ENCODE measurements at regions not wholly inside any gene's neighbourhood (a gene's known extent, or its start where the extent isn't known, plus 50 kb on each side); places are given as distances from the start of the nearest gene placed in this dataset.

DNA sequence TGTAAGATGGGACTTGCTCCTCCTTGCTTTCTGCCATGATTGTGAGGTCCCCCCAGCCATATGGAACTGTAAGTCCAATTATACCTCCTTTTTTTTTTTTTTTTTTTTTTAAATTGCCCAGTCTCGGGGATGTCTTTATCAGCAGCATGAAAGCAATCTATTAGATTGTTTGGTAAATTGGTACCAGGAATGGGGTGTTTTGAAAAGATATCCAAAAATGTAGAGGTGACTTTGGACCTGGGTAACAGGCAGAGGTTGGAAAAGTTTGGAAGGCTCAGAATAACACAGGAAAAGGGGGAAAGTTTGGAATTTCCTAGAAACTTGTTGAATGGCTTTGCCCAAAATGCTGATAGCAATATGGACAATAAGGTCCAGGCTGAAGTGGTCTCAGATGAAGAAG, 545.8 kb upstream of the ALCAM start:
- DNase-seq = no peak

DNA sequence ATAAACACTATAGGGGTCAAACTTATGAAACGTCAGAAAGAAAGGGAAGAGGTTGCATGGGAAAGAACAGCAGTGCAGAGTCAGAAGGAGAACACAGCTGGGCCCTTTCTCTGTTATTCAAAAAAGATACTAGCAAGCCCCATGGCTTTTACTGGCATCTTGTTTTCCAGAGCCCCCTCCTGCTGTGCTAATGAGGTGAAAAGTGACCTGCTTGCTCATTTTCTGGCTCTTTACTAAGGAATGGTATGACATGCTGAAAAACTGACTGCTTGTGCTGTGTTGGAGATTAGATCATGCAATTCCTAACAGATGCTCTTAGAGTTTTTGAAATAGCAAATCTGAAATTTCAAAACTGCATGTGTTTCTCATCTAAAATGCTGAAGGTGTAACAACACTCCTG, 541.6 kb upstream of the ALCAM start:
- no peak for DNase-seq

- DNase-seq = no peak
These were observed 535.6 kb upstream of the ALCAM start for GRCh38 chr3:104831071-104831470.

- DNase-seq = no peak
These were observed 534.2 kb upstream of the ALCAM start for GRCh38 chr3:104832530-104832929.

- DNase-seq = no peak
These were observed 531.3 kb upstream of the ALCAM start for GRCh38 chr3:104835376-104835775.

GRCh38 chr3:104846270-104846669, 520.4 kb upstream of the ALCAM start:
- peak; percentile 15 for DNase-seq

DNA sequence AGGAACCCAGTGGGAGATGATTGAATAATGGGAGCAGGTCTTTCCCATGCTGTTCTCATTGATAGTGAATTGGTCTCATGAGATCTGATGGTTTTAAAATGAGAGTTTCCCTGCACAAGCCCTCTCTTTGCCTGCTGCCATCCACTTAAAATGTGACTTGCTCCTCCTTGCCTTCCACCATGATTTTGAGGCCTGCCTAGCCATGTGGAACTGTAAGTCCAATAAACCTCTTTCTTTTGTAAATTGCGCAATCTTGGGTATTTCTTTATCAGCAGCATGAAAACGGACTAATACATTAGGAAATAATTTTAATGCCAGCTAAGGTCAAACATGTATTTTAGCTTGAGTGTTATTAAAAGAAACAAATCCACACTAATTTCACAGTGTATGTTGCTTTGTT, 517.6 kb upstream of the ALCAM start:
- DNase-seq = no peak

GRCh38 chr3:104854468-104854867, 512.2 kb upstream of the ALCAM start:
- DNase-seq = no peak

- DNase-seq = no peak
These were observed 511.0 kb upstream of the ALCAM start for GRCh38 chr3:104855702-104856101.

DNA sequence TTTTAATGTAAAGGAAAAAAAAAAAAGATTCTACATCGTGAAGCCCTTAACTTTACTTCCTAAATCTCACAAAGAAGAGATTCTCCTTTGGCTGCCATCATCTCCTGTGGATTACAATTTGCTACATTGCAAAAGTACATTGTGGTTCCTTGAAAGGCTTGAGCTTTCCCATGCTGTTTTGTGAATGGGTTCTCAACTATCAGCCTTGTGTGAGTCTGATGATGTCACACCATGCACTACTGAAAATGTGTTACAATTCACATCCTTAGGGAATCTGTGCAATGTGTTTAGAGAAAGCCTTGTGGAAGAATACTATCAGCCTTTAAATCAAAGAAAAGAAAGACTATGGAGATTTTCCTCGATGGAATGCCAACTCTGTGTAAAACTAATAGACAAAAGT, 510.0 kb upstream of the ALCAM start:
- DNase-seq = no peak

- no peak for DNase-seq
These were observed 498.4 kb upstream of the ALCAM start for GRCh38 chr3:104868291-104868690.

DNA sequence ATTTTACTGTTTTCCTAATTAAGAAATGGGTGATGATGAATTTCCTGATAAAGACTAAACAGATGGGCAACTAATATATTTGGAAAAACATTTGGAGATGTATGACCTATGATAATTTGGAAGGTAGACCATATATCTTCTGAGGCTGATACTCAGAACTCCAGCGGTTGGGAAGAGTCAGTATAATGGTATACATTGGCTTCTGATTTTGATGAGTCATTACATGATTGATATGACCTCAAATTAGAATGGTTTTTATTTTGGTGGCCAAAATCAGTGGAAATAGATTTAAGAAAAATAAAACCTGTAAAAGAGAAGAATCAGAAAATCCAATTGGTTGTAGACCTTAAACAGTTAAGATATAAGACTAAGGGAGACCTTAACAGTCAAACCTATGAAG, 496.4 kb upstream of the ALCAM start:
- no peak for DNase-seq

DNA sequence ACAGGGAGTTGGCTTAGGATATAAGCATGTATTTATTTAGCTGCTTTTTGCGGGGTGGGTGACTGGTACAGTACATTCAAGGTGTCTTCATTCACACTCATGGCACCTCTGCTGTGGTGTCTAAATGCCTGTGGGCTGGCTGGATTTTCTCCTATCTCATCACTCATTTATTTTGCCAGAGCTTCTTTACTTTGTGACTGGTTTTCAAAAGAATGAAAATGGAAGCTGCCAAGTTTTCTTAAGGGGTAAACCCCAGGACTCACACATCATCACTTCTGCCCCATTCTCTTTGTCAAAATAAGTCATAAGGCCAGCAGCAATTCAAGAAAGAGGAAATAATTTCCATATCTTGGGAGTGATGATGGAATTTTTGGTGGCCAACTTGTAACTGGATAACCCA, 493.4 kb upstream of the ALCAM start:
- peak; percentile 27 for DNase-seq

GRCh38 chr3:104878395-104878794, 488.3 kb upstream of the ALCAM start:
- DNase-seq = no peak

DNA sequence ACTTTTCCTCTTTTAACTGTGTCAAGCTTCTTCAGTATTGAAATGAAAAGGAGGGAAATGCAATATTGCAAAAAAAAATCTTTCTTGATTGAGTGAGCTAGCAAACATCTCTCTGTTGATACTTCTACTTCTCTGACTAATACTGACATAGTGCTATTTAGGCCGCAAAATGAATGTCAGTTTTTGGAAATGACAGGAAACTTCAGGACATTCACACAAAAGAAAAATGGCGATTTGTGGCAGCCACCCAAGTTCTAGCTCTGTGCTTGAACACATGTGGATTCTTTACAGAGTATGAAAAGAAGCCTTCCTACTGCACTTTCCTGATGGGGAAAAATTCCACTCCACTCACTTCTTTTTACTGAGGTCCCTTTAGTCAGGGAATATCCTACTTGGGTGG, 486.8 kb upstream of the ALCAM start:
- DNase-seq = no peak

DNA sequence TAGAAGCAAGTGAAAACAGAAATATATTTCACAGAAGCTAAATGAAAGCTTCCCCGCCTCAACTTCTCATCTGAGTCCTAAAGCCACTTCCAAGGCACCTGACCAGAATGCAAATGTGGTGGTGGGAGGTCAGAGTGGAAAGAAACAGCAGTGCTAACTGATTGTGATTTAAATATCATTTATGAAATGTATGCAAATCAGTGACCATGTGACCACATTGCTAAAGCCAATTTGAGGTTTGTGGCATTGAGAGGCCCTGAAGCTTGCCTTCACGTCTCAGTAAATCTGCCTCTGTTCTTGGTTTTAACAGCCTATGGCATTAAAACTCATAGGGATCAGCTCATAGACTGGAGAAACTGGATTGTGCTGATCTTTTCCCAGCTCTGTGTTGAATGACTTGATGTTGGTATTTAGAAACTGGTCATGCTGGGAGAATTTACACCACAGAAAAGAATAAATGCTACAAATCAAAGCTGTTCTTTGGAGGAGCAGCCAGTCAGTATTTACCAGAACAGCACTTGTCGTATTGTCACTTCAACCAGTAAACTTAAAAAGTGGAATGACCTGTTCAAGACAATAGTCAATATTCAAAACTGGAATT, 481.4 kb upstream of the ALCAM start:
- no peak for DNase-seq

DNA sequence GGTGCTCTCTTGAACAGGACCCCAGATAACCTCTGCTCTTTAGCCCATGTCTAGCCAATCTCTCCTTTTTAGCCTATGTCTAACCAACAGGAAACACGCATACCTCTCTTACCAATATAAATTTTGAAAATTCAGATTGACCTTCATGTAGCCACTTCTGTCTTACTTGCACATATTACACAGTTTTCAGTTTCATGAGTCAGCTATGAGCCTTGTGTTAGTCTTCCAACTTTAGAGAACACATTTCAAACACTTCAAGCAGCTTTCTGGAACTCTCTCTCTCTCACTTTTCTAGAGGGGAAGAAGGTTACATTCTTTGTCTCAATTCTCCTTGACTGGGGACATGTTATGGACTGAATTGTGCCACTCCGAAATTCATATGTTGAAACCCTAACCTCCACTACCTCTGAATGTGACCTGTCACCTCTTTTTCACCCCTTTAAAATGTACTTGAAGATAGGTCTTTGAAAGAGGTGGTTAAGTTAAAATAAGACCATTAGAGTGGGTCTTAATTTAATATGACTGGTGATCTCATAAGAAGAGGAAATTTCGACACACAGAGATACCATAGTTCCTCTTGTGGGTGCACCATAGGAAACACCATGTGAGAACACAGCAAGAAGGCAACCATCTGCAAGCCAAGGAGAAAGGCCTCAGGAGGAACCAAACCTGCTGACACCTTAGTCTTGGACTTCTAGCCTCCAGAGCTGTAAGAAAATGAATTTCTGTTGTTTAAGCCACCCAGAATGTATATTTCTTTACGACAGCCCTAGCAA, 480.3 kb upstream of the ALCAM start:
- DNase-seq = no peak

DNA sequence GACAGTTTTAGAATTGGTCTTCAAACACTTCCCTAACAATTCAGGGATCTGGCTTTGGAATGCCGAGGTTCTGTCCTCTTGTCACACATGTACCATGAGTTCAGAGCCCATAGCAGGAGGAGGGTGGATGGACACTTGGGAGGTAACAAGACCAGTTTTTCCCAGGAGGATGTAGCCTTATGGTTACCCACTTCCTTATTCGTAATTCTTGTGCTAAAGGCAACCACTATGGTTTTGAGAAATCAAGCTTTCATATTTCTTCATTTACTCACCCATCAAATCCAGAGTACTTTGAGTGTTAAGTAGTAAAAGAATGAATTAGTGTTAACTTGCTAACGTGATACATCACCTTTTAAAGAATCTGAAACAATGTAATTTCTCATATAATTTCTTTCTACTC, 479.6 kb upstream of the ALCAM start:
- DNase-seq = no peak

DNA sequence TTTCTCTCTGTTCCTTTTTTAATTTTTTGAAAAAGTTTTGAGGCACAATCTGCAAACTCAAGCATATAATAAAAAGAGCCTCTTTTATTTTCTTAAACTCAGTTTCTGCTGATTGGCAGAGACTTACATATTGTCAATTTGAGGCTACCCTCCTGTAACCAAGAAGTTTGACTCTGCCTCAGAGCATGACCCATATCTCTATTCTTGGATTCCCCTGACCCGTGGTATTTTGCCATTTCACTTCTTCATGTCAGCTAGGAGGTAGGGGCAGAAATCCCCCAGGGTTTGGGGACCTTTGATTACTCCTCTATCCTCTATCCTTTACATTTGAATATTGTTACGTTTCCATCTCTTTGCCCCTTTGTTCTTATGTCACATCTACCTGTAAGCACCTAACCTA, 479.1 kb upstream of the ALCAM start:
- DNase-seq = no peak

DNA sequence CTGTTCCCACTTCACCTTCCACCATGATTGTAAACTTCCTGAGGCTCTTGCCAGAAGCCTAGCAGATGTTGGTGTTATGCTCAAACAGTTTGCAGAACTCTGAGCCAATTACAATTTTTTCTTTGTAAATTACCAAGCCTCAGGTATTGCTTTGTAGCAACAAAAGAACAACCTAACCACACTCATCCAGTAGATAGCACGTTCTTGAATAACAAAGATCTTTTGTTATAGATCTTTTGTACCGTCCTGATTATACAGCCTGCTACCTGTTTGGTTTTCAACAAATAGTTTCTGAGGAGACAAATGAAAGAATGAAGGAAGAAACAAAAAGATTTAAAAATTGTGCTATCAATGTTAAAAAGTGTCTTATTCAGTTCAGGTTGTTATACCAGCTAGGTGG, 474.7 kb upstream of the ALCAM start:
- no peak for DNase-seq

DNA sequence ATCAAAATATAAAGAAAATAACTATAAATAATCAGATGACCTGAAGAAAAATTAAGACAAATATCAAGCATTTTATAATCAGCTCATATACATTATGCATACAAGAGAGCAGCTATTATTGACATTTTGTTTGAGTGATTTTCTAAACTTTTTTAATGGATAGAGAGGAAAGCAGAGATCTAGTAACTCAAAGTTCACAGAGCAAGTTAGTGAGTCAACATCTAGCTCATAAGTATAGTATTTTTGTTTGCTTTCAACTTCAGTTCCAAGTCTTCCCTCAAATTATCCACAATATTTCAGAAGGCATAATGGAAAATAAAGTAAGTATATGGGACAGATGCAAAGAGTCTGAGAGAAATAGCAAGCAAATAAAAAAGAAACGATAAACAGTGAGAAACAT, 470.1 kb upstream of the ALCAM start:
- DNase-seq = no peak

DNA sequence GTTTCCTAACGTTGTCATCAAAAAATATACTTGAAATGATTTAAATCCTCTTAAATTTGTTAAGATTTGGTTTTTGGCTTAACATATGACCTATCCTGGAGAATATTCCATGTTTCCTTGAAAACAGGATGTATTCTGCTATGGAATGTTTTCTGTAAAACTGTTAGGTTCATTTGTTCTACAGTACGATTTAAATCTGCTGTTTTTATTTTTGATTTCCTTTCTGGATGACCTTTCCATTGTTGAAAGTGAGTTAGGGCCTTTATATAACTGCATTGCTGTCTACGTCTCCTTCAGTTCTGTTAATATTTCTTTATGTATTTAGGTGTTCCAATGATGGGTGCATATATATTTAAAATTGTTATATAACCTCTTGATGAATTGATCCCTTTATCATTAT, 465.3 kb upstream of the ALCAM start:
- DNase-seq = no peak

- no peak for DNase-seq
These were observed 463.6 kb upstream of the ALCAM start for GRCh38 chr3:104903064-104903463.

DNA sequence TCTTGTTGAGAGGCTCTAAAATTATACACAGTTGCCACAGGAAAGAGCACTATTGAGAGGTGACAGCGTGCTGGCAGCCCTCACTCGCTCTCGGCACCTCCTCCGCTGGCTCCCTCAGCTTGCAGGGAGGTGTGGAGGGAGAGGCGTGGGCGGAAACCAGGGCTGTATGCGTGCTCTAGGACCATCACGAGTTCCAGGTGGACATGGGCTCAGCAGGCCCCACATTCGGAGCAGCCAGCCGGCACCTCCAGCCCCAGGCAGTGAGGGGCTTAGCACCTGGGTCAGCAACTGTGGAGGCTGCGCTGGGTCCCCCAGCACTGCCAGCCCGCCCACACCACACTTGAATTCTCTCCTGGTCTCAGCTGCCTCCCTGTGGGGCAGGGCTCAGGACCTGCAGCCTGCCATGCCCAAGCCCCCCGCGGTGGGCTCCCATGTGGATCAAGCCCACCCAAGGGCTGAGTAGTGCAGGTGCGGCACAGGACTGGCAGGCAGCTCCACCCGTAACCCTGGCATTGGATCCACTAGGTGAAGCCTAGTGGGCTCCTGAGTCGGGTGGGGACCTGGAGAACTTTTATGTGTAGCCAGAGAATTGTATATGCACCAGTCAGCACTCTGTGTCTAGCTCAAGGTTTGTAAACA, 460.6 kb upstream of the ALCAM start:
- no peak for DNase-seq

DNA sequence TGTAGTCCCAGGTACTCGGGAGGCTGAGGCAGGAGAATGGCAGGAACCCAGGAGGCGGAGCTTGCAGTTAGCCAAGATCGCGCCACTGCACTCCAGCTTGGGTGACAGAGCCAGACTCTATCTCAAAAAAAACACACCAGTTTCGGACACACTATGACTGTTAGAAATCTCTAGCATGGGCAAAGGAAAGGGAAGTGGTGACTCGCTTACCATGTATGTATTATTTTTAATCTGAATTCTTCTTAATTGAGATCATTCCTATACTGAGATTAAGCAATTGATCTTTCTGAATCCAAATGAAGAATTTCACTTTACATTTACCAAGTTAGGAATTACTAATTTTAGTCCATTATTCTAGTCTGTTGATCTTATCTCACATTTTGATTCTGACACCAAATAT, 459.2 kb upstream of the ALCAM start:
- peak; percentile 59 for DNase-seq

Measured in amniotic stem cell (primary cell).